MM.1S (cell line): ENCODE measurements at regions not wholly inside any gene's neighbourhood (a gene's known extent, or its start where the extent isn't known, plus 50 kb on each side); places are given as distances from the start of the nearest gene placed in this dataset.

Experiments
- DNase-seq: peaks from one replicate; pipeline ENCODE4 v3.0.0-alpha.2; 2015
- H2AFZ ChIP-seq: fragments of 300-600 bp; sonication (generic); 2 replicates; pipeline ENCODE4 v1.6.0; 2016; ENCODE audit warnings: antibody characterized with exemption, low read length
- H3F3A ChIP-seq: fragments of 300-600 bp; sonication (generic); 2 replicates; pipeline ENCODE4 v1.6.1; 2016; ENCODE audit warnings: mild to moderate bottlenecking, antibody characterized with exemption, low read length, moderate library complexity, mixed read lengths; ENCODE audit not compliant: insufficient read depth
- H3K27ac ChIP-seq: fragments of 300-600 bp; sonication (generic); 2 replicates; pipeline ENCODE4 v1.5.1; 2016; ENCODE audit warnings: mild to moderate bottlenecking, low read length
- H3K27me3 ChIP-seq: fragments of 300-600 bp; sonication (generic); replicated peaks from 2 replicates; pipeline ENCODE4 v1.6.0; 2016; ENCODE audit warnings: low read length; ENCODE audit not compliant: insufficient read depth
- H3K36me3 ChIP-seq: fragments of 300-600 bp; sonication (generic); replicated peaks from 2 replicates; pipeline ENCODE4 v1.6.1; 2016; ENCODE audit warnings: mild to moderate bottlenecking, low read length, mixed read lengths; ENCODE audit not compliant: insufficient read depth
- H3K4me1 ChIP-seq: fragments of 300-600 bp; sonication (generic); 2 replicates; pipeline ENCODE4 v1.6.1; 2016; ENCODE audit warnings: low read length, mixed read lengths
- H3K4me2 ChIP-seq: fragments of 300-600 bp; sonication (generic); 2 replicates; pipeline ENCODE4 v1.6.0; 2016; ENCODE audit warnings: low read depth, low read length
- H3K4me3 ChIP-seq: fragments of 300-600 bp; sonication (generic); 2 replicates; pipeline ENCODE4 v1.5.1; 2016; ENCODE audit warnings: low read length, mixed read lengths
- H3K79me2 ChIP-seq: fragments of 300-600 bp; sonication (generic); 2 replicates; pipeline ENCODE4 v1.6.1; 2016; ENCODE audit warnings: mixed run types, low read length, mixed read lengths
- H3K9ac ChIP-seq: fragments of 300-600 bp; sonication (generic); 2 replicates; pipeline ENCODE4 v1.6.1; 2016; ENCODE audit warnings: low read length, mixed read lengths
- H3K9me2 ChIP-seq: fragments of 300-600 bp; sonication (generic); replicated peaks from 2 replicates; pipeline ENCODE4 v1.6.1; 2016; ENCODE audit warnings: mild to moderate bottlenecking, low read length, mixed read lengths; ENCODE audit not compliant: insufficient read depth
- H3K9me3 ChIP-seq: fragments of 300-600 bp; sonication (generic); replicated peaks from 2 replicates; pipeline ENCODE4 v1.6.1; 2016; ENCODE audit warnings: mild to moderate bottlenecking, low read length, mixed read lengths; ENCODE audit not compliant: insufficient read depth
- H4K20me1 ChIP-seq: fragments of 300-600 bp; sonication (generic); 2 replicates; pipeline ENCODE4 v1.6.1; 2016; ENCODE audit warnings: mild to moderate bottlenecking, low read length, moderate library complexity, mixed read lengths; ENCODE audit not compliant: insufficient read depth
- CTCF ChIP-seq: fragments of 300-600 bp; sonication (generic); IDR thresholded peaks from 2 replicates; pipeline ENCODE4 v1.5.1; 2016; ENCODE audit warnings: antibody characterized with exemption, low read length, mixed read lengths
- EZH2 ChIP-seq: fragments of 300-600 bp; sonication (generic); optimal IDR thresholded peaks from 2 replicates; pipeline ENCODE3; 2017; ENCODE audit warnings: low read depth, mild to moderate bottlenecking, antibody characterized with exemption, low read length, mixed read lengths
- EZH2phosphoT487 ChIP-seq: fragments of 300-600 bp; sonication (generic); IDR thresholded peaks from 2 replicates; pipeline ENCODE4 v1.6.1; 2018; ENCODE audit warnings: antibody characterized with exemption, low read length

GRCh38 chr2:224173933-224174332 is 134.8 kb upstream of the SERPINE2 start:
- Histone ChIP-seq H3K4me1 (no peaks in the 10 kb centered on the region), H3K9ac (no peak overlapping the region), H3K27me3 (no peaks in the 10 kb centered on the region), H3K4me2 (no peak overlapping the region), H3K4me3 (no peak overlapping the region), H3K27ac (no peak overlapping the region), H3F3A (no peaks in the 10 kb centered on the region), H3K9me2 (no peaks in the 10 kb centered on the region), H4K20me1 (no peaks in the 10 kb centered on the region), H3K79me2 (no peaks in the 10 kb centered on the region), H3K9me3 (no peaks in the 10 kb centered on the region), H2AFZ (no peak overlapping the region), H3K36me3 (no peaks in the 10 kb centered on the region)
- TF ChIP-seq CTCF (no peak), EZH2 (no peak), EZH2phosphoT487 (no peak)
- DNase-seq = no peak

- DNase-seq = no peak
- Histone ChIP-seq H3K9ac (no peak overlapping the region), H3K79me2 (no peaks in the 10 kb centered on the region), H3K9me2 (no peaks in the 10 kb centered on the region), H3K9me3 (no peaks in the 10 kb centered on the region), H3F3A (no peaks in the 10 kb centered on the region), H3K27me3 (no peaks in the 10 kb centered on the region), H3K27ac (no peak overlapping the region), H2AFZ (no peak overlapping the region), H3K36me3 (no peaks in the 10 kb centered on the region), H3K4me1 (no peaks in the 10 kb centered on the region), H3K4me2 (no peak overlapping the region), H3K4me3 (no peak overlapping the region), H4K20me1 (no peaks in the 10 kb centered on the region)
- TF ChIP-seq EZH2 (no peak), EZH2phosphoT487 (no peak), CTCF (no peak)
These were observed 134.1 kb upstream of the SERPINE2 start for GRCh38 chr2:224173210-224173609.

GRCh38 chr2:224171226-224171625 is 132.1 kb upstream of the SERPINE2 start:
- Histone ChIP-seq H2AFZ (no peak overlapping the region), H3K4me3 (no peak overlapping the region), H3F3A (no peaks in the 10 kb centered on the region), H3K27me3 (no peaks in the 10 kb centered on the region), H3K9ac (no peak overlapping the region), H3K4me2 (no peak overlapping the region), H3K4me1 (no peaks in the 10 kb centered on the region), H3K9me2 (no peaks in the 10 kb centered on the region), H3K79me2 (no peaks in the 10 kb centered on the region), H3K9me3 (no peaks in the 10 kb centered on the region), H4K20me1 (no peaks in the 10 kb centered on the region), H3K36me3 (no peaks in the 10 kb centered on the region), H3K27ac (no peak overlapping the region)
- DNase-seq = no peak
- TF ChIP-seq EZH2phosphoT487 = no peak
- no peak for TF ChIP-seq CTCF
- no peak for TF ChIP-seq EZH2
